ENCODE measurements at regions not wholly inside any gene's neighbourhood (a gene's known extent, or its start where the extent isn't known, plus 50 kb on each side); places are given as distances from the start of the nearest gene placed in this dataset.

GRCh38 chr13:50197705-50198104 lies 182.5 kb downstream of the KCNRG start:
- H3K9ac ChIP-seq (ENCODE audit: extremely low read depth, insufficient read length, low read length): no peak overlapping the region
- no CpG with 5 or more reads among the region's 2 CpGs for WGBS (ENCODE audit: extremely low coverage, insufficient read length, low lambda C conversion rate)
- no peak for TF ChIP-seq CTCF (conservative IDR thresholded peaks at IDR 0.05)
- no peak overlapping the region for H2AFZ ChIP-seq (ENCODE audit: low read length)
- H3K14ac ChIP-seq (ENCODE audit: insufficient read depth, low read length): no peak overlapping the region
- H2BK20ac ChIP-seq (ENCODE audit: low read depth, low read length, poor library complexity, severe bottlenecking): no peak overlapping the region
- no peak overlapping the region for H4K5ac ChIP-seq (ENCODE audit: insufficient read length, low read depth, low read length)
- H4K91ac ChIP-seq (ENCODE audit: insufficient read length, low read depth, low read length): no peak overlapping the region
- no peaks in the 10 kb centered on the region for H3K79me1 ChIP-seq (ENCODE audit: insufficient read depth, low read depth, low read length, poor library complexity, severe bottlenecking)
- Mint-ChIP-seq H3K27me3 (ENCODE audit: low read depth) (no peaks in the 10 kb centered on the region), H3K9me3 (no peaks in the 10 kb centered on the region), H3K27ac (no peak overlapping the region), H3K4me3 (no peak overlapping the region), H3K4me1 (peaks cover 5 to 7% of the 10 kb centered on the region in 2 experiments), H3K36me3 (ENCODE audit: insufficient read depth in 1 of 3, low read depth in 3 of 3) (no peaks in the 10 kb centered on the region)
- 0 out of 2 replicates have a peak, but pooled peaks cover under 1% of the 10 kb centered on the region for H3K4me1 ChIP-seq (ENCODE audit: insufficient read depth, low read length)
- H2BK12ac ChIP-seq (ENCODE audit: insufficient read length, low read depth, low read length): no peak overlapping the region
- no peak overlapping the region for H2BK5ac ChIP-seq (ENCODE audit: insufficient read length, low read length)
- no peak overlapping the region for H4K8ac ChIP-seq (replicated peaks; ENCODE audit: insufficient read length, low read depth, low read length)
- no peaks in the 10 kb centered on the region for H3K23me2 ChIP-seq (ENCODE audit: insufficient read length, low read depth, low read length, poor library complexity, severe bottlenecking)
- no peaks in the 10 kb centered on the region for H3K79me2 ChIP-seq (ENCODE audit: insufficient read depth, low read length)
- H3K23ac ChIP-seq (ENCODE audit: insufficient read length, low read depth, low read length): no peak overlapping the region
- H3K56ac ChIP-seq (ENCODE audit: insufficient read length, low read depth, low read length): no peak overlapping the region
- H3K4me2 ChIP-seq (ENCODE audit: insufficient read depth, insufficient read length, low read length): no peak overlapping the region
- no peaks in the 10 kb centered on the region for H3K9me3 ChIP-seq (ENCODE audit: control insufficient read depth, low read depth, low read length)
- H2AK5ac ChIP-seq (ENCODE audit: insufficient read length, low read length): no peak overlapping the region
- H2BK120ac ChIP-seq (ENCODE audit: low read depth, low read length, poor library complexity, severe bottlenecking): no peak overlapping the region
- H3K27ac ChIP-seq (ENCODE audit: insufficient read length, low read depth, low read length): no peak overlapping the region
- H2BK15ac ChIP-seq (ENCODE audit: low read depth, low read length): no peak overlapping the region
- H3K27me3 ChIP-seq (ENCODE audit: insufficient read depth, low read length): no peaks in the 10 kb centered on the region
- H3K18ac ChIP-seq (ENCODE audit: insufficient read length, low read depth, low read length): no peak overlapping the region
- no peak overlapping the region for H3T11ph ChIP-seq (ENCODE audit: low read length)
- no peaks in the 10 kb centered on the region for H4K20me1 ChIP-seq (ENCODE audit: control insufficient read depth, insufficient read depth, insufficient read length)
- no peak overlapping the region for H3K4ac ChIP-seq (ENCODE audit: low read depth, low read length)
- DNase-seq: no peak

All from H9 (cell line).